HFFc6 (cell line): ENCODE measurements at regions not wholly inside any gene's neighbourhood (a gene's known extent, or its start where the extent isn't known, plus 50 kb on each side); places are given as distances from the start of the nearest gene placed in this dataset.

Experiments
- DNase-seq: peaks from one replicate; pipeline ENCODE4 v3.0.0-alpha.2; 2018
- H3K27ac Mint-ChIP-seq: 2 replicates; pipeline ENCODE4 v1.8.0; 2020; ENCODE audit warnings: mild to moderate bottlenecking, mixed read lengths
- H3K27me3 Mint-ChIP-seq: 2 replicates; pipeline ENCODE4 v1.8.0; 2021; ENCODE audit warnings: mild to moderate bottlenecking, moderate library complexity, mixed read lengths; ENCODE audit not compliant: insufficient read depth
- H3K36me3 Mint-ChIP-seq: 2 replicates; pipeline ENCODE4 v1.8.0; 2021; ENCODE audit warnings: low read depth, mixed read lengths
- H3K4me1 Mint-ChIP-seq: 2 replicates; pipeline ENCODE4 v1.8.0; 2020; ENCODE audit warnings: low read depth, mixed read lengths
- H3K4me3 Mint-ChIP-seq: 2 replicates; pipeline ENCODE4 v1.8.0; 2020; ENCODE audit warnings: mild to moderate bottlenecking, moderate library complexity, mixed read lengths
- H3K9me3 Mint-ChIP-seq: 2 replicates; pipeline ENCODE4 v1.8.0; 2020; ENCODE audit warnings: mild to moderate bottlenecking, mixed read lengths
- TF ChIP-seq, protein P1 (sequence below): fragments of 200-600 bp; sonication (generic); IDR thresholded peaks from 2 replicates; pipeline ENCODE4 v1.5.0; 2021; ENCODE audit warnings: antibody characterized with exemption, mild to moderate bottlenecking

DNA sequence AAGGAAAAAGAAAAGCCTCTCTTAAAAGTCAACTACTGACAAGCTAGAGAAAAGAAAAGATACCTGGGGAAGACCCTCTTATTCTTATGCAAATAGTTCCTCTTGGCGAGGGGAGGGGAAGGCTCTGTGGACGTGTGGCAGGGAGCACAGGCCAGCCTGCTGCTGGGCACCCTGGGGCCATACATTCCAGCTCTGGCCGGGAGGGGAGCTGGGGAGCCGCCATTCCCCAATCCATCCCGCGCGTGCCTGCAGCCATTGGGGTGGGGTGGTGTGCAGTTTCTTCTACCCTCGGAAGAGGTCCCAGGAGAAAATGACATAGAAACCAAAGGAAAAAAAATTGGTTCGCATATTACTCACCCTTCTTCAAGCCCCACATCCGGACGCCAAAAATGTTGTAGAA, 1496.4 kb downstream of the RPA4 start:
- Mint-ChIP-seq H3K4me3 (no peak overlapping the region), H3K36me3 (peaks cover 5% of the 10 kb centered on the region; the same call in 1 of the 2 replicates), H3K27me3 (no peaks in the 10 kb centered on the region; the same call in none of the 2 replicates), H3K27ac (no peak overlapping the region), H3K4me1 (no peaks in the 10 kb centered on the region), H3K9me3 (peaks cover 5% of the 10 kb centered on the region; the same call in 1 of the 2 replicates)
- no peak for DNase-seq
- TF ChIP-seq, protein P1, sequence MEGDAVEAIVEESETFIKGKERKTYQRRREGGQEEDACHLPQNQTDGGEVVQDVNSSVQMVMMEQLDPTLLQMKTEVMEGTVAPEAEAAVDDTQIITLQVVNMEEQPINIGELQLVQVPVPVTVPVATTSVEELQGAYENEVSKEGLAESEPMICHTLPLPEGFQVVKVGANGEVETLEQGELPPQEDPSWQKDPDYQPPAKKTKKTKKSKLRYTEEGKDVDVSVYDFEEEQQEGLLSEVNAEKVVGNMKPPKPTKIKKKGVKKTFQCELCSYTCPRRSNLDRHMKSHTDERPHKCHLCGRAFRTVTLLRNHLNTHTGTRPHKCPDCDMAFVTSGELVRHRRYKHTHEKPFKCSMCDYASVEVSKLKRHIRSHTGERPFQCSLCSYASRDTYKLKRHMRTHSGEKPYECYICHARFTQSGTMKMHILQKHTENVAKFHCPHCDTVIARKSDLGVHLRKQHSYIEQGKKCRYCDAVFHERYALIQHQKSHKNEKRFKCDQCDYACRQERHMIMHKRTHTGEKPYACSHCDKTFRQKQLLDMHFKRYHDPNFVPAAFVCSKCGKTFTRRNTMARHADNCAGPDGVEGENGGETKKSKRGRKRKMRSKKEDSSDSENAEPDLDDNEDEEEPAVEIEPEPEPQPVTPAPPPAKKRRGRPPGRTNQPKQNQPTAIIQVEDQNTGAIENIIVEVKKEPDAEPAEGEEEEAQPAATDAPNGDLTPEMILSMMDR = no peak

DNA sequence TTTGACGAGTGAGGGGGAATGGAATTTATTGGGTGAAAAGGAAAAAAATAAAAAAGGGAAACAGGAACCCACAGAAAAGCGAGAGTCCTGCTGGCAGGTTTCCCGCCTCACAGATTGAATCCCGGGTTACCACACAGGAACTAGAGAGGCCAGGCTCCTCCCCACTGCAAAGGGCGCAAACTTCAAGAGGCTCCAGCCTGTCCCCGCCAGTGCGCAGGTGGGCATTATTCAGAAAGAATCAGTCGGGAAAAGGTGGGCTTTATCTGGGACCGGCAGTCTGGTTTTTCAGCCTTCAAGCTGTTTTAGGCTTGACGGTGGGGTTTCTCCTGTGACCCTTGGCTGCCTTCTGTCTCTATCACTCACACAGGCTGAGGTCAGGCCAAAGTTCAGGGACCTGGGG, 1496.8 kb downstream of the RPA4 start:
- H3K4me3 Mint-ChIP-seq = no peak overlapping the region
- TF ChIP-seq, protein P1 = no peak
- H3K27ac Mint-ChIP-seq = no peak overlapping the region
- peaks cover 5% of the 10 kb centered on the region; the same call in 1 of the 2 replicates for H3K36me3 Mint-ChIP-seq
- DNase-seq = no peak
- no peaks in the 10 kb centered on the region; the same call in none of the 2 replicates for H3K27me3 Mint-ChIP-seq
- peaks cover 5% of the 10 kb centered on the region; the same call in 1 of the 2 replicates for H3K9me3 Mint-ChIP-seq
- no peaks in the 10 kb centered on the region for H3K4me1 Mint-ChIP-seq

DNA sequence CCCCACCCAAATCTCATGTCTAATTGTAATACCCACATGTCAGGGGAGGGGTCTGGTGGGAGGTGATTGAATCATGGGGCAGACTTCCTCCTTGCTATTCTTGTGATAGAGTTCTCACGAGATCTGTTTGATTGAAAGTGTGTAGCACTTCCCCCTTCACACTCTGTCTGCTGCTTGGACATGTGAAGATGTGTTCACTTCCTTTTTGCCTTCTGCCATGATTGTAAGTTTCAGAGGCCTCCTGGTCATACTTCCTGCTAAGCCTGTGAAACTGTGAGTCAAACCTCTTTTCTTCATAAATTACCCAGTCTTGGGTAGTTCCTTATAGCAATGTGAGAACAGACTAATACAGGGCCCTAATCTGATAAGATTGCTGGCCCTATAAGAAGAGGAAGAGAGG, 1514.8 kb downstream of the RPA4 start:
- H3K4me1 Mint-ChIP-seq = no peaks in the 10 kb centered on the region
- H3K36me3 Mint-ChIP-seq = no peaks in the 10 kb centered on the region
- DNase-seq = no peak
- TF ChIP-seq, protein P1 = no peak
- H3K27ac Mint-ChIP-seq = no peak overlapping the region
- H3K27me3 Mint-ChIP-seq = no peaks in the 10 kb centered on the region; the same call in 1 of the 2 replicates
- H3K9me3 Mint-ChIP-seq = no peaks in the 10 kb centered on the region
- no peak overlapping the region for H3K4me3 Mint-ChIP-seq

DNA sequence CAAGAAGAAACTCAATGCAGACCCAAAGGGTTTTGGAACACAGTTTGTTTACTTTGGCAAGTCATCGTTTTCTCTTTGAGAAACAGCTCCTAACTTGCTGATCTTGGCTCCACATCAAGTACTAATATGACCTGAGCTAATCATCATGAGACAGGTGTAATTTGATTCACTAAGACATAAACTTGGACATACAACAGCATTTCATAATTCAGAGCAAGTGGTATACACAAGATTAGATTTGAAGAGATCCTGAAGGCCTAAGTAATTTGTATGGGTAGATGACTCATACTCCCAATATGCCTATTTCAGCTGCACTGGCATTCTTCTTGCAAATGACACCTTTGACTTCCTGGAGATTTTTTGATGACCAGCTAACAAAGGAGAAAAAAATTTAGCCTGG, 1521.7 kb downstream of the RPA4 start:
- no peaks in the 10 kb centered on the region for H3K27me3 Mint-ChIP-seq
- H3K4me1 Mint-ChIP-seq = peaks cover 9% of the 10 kb centered on the region
- H3K4me3 Mint-ChIP-seq = no peak overlapping the region
- no peak overlapping the region for H3K27ac Mint-ChIP-seq
- DNase-seq = peak; percentile 7
- TF ChIP-seq, protein P1 = no peak
- H3K36me3 Mint-ChIP-seq = no peaks in the 10 kb centered on the region
- no peaks in the 10 kb centered on the region for H3K9me3 Mint-ChIP-seq

DNA sequence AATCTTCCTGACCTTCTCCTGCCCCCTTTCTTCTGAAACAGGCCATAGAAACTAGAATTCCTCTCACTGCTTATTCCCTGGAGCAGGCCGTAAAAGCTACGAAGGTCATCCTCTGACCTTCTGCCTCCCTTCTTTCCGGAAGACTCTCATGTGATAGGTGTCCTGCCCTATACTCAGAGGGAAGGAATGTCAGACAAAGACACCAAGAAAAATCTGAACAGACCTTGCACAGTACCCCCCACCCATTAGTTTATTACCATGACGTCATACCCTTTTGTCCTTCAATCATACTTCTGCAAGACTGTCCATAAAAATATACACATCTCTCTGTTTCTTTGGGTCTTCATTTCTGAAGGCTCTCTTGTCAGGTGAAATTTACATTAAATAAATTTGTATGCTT, 1523.9 kb downstream of the RPA4 start:
- no peak overlapping the region for H3K27ac Mint-ChIP-seq
- no peaks in the 10 kb centered on the region for H3K9me3 Mint-ChIP-seq
- no peak overlapping the region for H3K4me3 Mint-ChIP-seq
- no peaks in the 10 kb centered on the region for H3K27me3 Mint-ChIP-seq
- TF ChIP-seq, protein P1 = no peak
- H3K36me3 Mint-ChIP-seq = no peaks in the 10 kb centered on the region
- no peak for DNase-seq
- H3K4me1 Mint-ChIP-seq = peaks cover 9% of the 10 kb centered on the region

DNA sequence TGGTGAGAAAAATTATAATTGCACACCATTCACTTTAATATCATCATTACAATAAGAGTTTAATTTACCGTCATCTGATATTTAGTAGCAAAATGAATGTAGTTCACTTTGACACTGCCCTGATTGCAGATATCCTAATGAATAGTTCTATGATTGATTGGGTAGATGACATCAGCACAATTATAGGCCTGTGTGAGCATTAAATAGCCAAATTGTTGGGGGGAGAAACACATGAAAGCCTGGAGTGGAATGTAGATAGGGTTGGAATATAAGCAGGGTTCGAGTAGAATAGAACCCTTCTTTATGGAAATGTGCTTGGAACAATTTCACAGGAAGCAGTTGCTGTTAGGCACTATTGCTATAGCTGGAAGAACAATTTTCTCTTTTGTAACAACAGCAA, 1526.2 kb downstream of the RPA4 start:
- no peaks in the 10 kb centered on the region for H3K27me3 Mint-ChIP-seq
- TF ChIP-seq, protein P1 = no peak
- no peak overlapping the region for H3K4me3 Mint-ChIP-seq
- peaks cover 9% of the 10 kb centered on the region for H3K4me1 Mint-ChIP-seq
- H3K36me3 Mint-ChIP-seq = no peaks in the 10 kb centered on the region
- DNase-seq = no peak
- H3K27ac Mint-ChIP-seq = no peak overlapping the region
- H3K9me3 Mint-ChIP-seq = no peaks in the 10 kb centered on the region
